ENCODE measurements at regions not wholly inside any gene's neighbourhood (a gene's known extent, or its start where the extent isn't known, plus 50 kb on each side); places are given as distances from the start of the nearest gene placed in this dataset.

- Mint-ChIP-seq H3K36me3 (ENCODE audit: unreplicated experiment) (peaks cover 6% of the 10 kb centered on the region), H3K27ac (ENCODE audit: unreplicated experiment) (no peak overlapping the region), H3K9me3 (ENCODE audit: unreplicated experiment) (peaks cover 5% of the 10 kb centered on the region), H3K27me3 (ENCODE audit: unreplicated experiment) (peaks cover 6% of the 10 kb centered on the region), H3K4me3 (ENCODE audit: unreplicated experiment) (no peak overlapping the region), H3K4me1 (ENCODE audit: low read depth, unreplicated experiment) (peaks cover 2% of the 10 kb centered on the region)
- DNase-seq, result no peak
- no peak for TF ChIP-seq CTCF (IDR thresholded peaks at IDR 0.05; ENCODE audit: partially characterized antibody, unreplicated experiment)
These were observed 91.2 kb upstream of the CPEB4 start for GRCh38 chr5:173796721-173797495.

DNA sequence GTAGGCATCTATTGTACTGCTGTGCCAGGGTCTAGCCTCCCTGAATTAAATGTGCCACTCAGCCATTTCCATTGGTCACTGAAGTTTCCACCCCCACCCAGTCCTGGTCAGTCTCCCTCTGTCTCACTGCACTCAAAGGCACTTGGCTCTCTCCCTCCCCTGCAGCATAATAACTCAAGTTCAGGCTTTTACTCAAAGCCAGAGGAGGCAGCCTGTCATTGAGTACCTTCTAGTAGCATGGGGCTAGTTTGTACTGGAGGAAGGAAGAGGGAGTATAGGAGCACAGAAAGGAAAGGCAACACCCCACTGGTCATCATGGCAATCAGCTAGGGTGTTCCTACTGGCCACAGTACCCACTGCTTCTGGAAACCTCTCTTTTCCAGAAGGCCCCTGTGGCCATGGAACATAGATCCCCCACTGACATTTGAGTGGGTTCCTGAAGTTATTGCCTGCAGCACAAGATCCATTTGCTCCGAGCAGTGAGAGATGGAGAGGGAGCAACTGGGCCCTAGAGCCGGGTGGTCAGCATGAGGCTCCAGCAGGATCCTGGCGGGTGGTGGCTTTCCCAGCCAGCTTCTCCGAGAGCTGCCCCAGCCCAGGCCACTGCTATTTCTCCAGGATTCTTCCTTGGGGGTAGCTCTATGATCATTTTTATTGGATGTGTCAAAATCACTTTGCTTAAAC is 89.9 kb upstream of the CPEB4 start:
- no peak for DNase-seq
- peaks cover 4% of the 10 kb centered on the region for H3K27me3 Mint-ChIP-seq (ENCODE audit: unreplicated experiment)
- H3K9me3 Mint-ChIP-seq (ENCODE audit: unreplicated experiment), result peaks cover 5% of the 10 kb centered on the region
- no peak for TF ChIP-seq CTCF (IDR thresholded peaks at IDR 0.05; ENCODE audit: partially characterized antibody, unreplicated experiment)
- H3K4me1 Mint-ChIP-seq (ENCODE audit: low read depth, unreplicated experiment), result no peaks in the 10 kb centered on the region
- peaks cover 6% of the 10 kb centered on the region for H3K36me3 Mint-ChIP-seq (ENCODE audit: unreplicated experiment)
- no peak overlapping the region for H3K27ac Mint-ChIP-seq (ENCODE audit: unreplicated experiment)
- no peak overlapping the region for H3K4me3 Mint-ChIP-seq (ENCODE audit: unreplicated experiment)

GRCh38 chr5:173800340-173800739 is 87.8 kb upstream of the CPEB4 start:
- no peak for DNase-seq
- no peak for TF ChIP-seq CTCF (IDR thresholded peaks at IDR 0.05; ENCODE audit: partially characterized antibody, unreplicated experiment)
- Mint-ChIP-seq H3K4me3 (ENCODE audit: unreplicated experiment) (no peak overlapping the region), H3K9me3 (ENCODE audit: unreplicated experiment) (peaks cover 3% of the 10 kb centered on the region), H3K36me3 (ENCODE audit: unreplicated experiment) (peaks cover 4% of the 10 kb centered on the region), H3K27me3 (ENCODE audit: unreplicated experiment) (no peaks in the 10 kb centered on the region), H3K4me1 (ENCODE audit: low read depth, unreplicated experiment) (no peaks in the 10 kb centered on the region), H3K27ac (ENCODE audit: unreplicated experiment) (no peak overlapping the region)

GRCh38 chr5:173801006-173801405 is 87.1 kb upstream of the CPEB4 start:
- TF ChIP-seq CTCF (IDR thresholded peaks at IDR 0.05; ENCODE audit: partially characterized antibody, unreplicated experiment), result no peak
- H3K36me3 Mint-ChIP-seq (ENCODE audit: unreplicated experiment), result peaks cover 4% of the 10 kb centered on the region
- peaks cover 3% of the 10 kb centered on the region for H3K9me3 Mint-ChIP-seq (ENCODE audit: unreplicated experiment)
- no peaks in the 10 kb centered on the region for H3K27me3 Mint-ChIP-seq (ENCODE audit: unreplicated experiment)
- DNase-seq, result no peak
- H3K4me3 Mint-ChIP-seq (ENCODE audit: unreplicated experiment), result no peak overlapping the region
- H3K4me1 Mint-ChIP-seq (ENCODE audit: low read depth, unreplicated experiment), result no peaks in the 10 kb centered on the region
- no peak overlapping the region for H3K27ac Mint-ChIP-seq (ENCODE audit: unreplicated experiment)

DNA sequence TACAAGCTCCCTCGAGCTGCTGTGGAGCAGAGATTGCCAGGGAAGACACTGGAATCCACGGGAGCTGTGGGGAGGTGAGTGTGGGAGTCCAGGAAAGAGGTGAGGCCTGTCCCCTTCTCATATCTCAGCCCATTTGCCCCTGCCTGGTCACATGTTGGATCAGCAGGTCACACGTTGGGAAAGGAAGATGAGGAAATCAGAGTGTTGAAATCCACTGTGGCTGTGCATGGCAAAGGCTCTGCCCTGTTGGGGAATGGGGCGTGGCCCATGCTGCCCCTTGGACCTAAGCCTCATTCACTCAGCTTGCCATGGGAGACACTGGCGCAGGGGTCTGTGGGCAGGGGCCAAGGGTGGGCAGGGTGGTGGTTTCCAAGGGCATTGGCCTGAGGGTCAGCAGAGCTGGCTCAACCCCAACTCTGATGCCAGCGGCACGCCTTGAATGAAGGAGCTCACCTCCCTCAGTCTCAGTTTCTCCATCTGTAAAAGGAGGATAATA is 85.4 kb upstream of the CPEB4 start:
- TF ChIP-seq CTCF (IDR thresholded peaks at IDR 0.05; ENCODE audit: partially characterized antibody, unreplicated experiment), result no peak
- H3K9me3 Mint-ChIP-seq (ENCODE audit: unreplicated experiment), result peaks cover 3% of the 10 kb centered on the region
- no peak for DNase-seq
- no peaks in the 10 kb centered on the region for H3K27me3 Mint-ChIP-seq (ENCODE audit: unreplicated experiment)
- peaks cover 4% of the 10 kb centered on the region for H3K36me3 Mint-ChIP-seq (ENCODE audit: unreplicated experiment)
- H3K4me3 Mint-ChIP-seq (ENCODE audit: unreplicated experiment), result no peak overlapping the region
- no peaks in the 10 kb centered on the region for H3K4me1 Mint-ChIP-seq (ENCODE audit: low read depth, unreplicated experiment)
- no peak overlapping the region for H3K27ac Mint-ChIP-seq (ENCODE audit: unreplicated experiment)
